ENCODE measurements at regions not wholly inside any gene's neighbourhood (a gene's known extent, or its start where the extent isn't known, plus 50 kb on each side); places are given as distances from the start of the nearest gene placed in this dataset.

- no peak for DNase-seq (ENCODE audit: low read depth in 4 of 4, low spot score in 3 of 4)
These were observed 207.0 kb upstream of the CCDC68 start for GRCh38 chr18:55166260-55166598.

GRCh38 chr18:55163550-55163949 is 204.3 kb upstream of the CCDC68 start:
- DNase-seq (ENCODE audit: low read depth in 4 of 4, low spot score in 3 of 4), result no peak

- DNase-seq (ENCODE audit: low read depth in 4 of 4, low spot score in 3 of 4), result peak in 2 of 4 donors; percentile 31 to 38
These were observed 202.7 kb upstream of the CCDC68 start for GRCh38 chr18:55161916-55162315.

GRCh38 chr18:55159027-55159426 is 199.8 kb upstream of the CCDC68 start:
- DNase-seq (ENCODE audit: low read depth in 4 of 4, low spot score in 3 of 4), result no peak

- DNase-seq (ENCODE audit: low read depth in 4 of 4, low spot score in 3 of 4), result no peak
These were observed 199.3 kb upstream of the CCDC68 start for GRCh38 chr18:55158570-55158969.

- DNase-seq (ENCODE audit: low read depth in 4 of 4, low spot score in 3 of 4), result no peak
These were observed 194.1 kb upstream of the CCDC68 start for GRCh38 chr18:55153346-55153745.

- no peak for DNase-seq (ENCODE audit: low read depth in 4 of 4, low spot score in 3 of 4)
These were observed 193.5 kb upstream of the CCDC68 start for GRCh38 chr18:55152801-55153200.

- DNase-seq (ENCODE audit: low read depth in 4 of 4, low spot score in 3 of 4), result no peak
These were observed 190.7 kb upstream of the CCDC68 start for GRCh38 chr18:55149994-55150393.

- no peak for DNase-seq (ENCODE audit: low read depth in 4 of 4, low spot score in 3 of 4)
These were observed 188.5 kb upstream of the CCDC68 start for GRCh38 chr18:55147791-55148190.

- DNase-seq (ENCODE audit: low read depth in 4 of 4, low spot score in 3 of 4), result no peak
These were observed 185.1 kb upstream of the CCDC68 start for GRCh38 chr18:55144193-55144930.

- DNase-seq (ENCODE audit: low read depth in 4 of 4, low spot score in 3 of 4), result no peak
These were observed 183.1 kb upstream of the CCDC68 start for GRCh38 chr18:55142410-55142809.

- DNase-seq (ENCODE audit: low read depth in 4 of 4, low spot score in 3 of 4), result no peak
These were observed 182.1 kb upstream of the CCDC68 start for GRCh38 chr18:55141318-55141717.

- no peak for DNase-seq (ENCODE audit: low read depth in 4 of 4, low spot score in 3 of 4)
These were observed 180.6 kb upstream of the CCDC68 start for GRCh38 chr18:55139836-55140235.

- no peak for DNase-seq (ENCODE audit: low read depth in 4 of 4, low spot score in 3 of 4)
These were observed 180.0 kb upstream of the CCDC68 start for GRCh38 chr18:55139307-55139706.

- DNase-seq (ENCODE audit: low read depth in 4 of 4, low spot score in 3 of 4), result no peak
These were observed 179.1 kb upstream of the CCDC68 start for GRCh38 chr18:55138401-55138800.

- DNase-seq (ENCODE audit: low read depth in 4 of 4, low spot score in 3 of 4), result no peak
These were observed 178.3 kb upstream of the CCDC68 start for GRCh38 chr18:55137602-55138001.

GRCh38 chr18:55136864-55137263 is 177.6 kb upstream of the CCDC68 start:
- no peak for DNase-seq (ENCODE audit: low read depth in 4 of 4, low spot score in 3 of 4)

GRCh38 chr18:55136258-55136657 is 177.0 kb upstream of the CCDC68 start:
- no peak for DNase-seq (ENCODE audit: low read depth in 4 of 4, low spot score in 3 of 4)

- no peak for DNase-seq (ENCODE audit: low read depth in 4 of 4, low spot score in 3 of 4)
These were observed 174.1 kb upstream of the CCDC68 start for GRCh38 chr18:55133378-55133777.

- no peak for DNase-seq (ENCODE audit: low read depth in 4 of 4, low spot score in 3 of 4)
These were observed 169.2 kb upstream of the CCDC68 start for GRCh38 chr18:55128437-55128836.

GRCh38 chr18:55124078-55124763 is 165.0 kb upstream of the CCDC68 start:
- no peak for DNase-seq (ENCODE audit: low read depth in 4 of 4, low spot score in 3 of 4)

GRCh38 chr18:55123361-55123760 is 164.1 kb upstream of the CCDC68 start:
- DNase-seq (ENCODE audit: low read depth in 4 of 4, low spot score in 3 of 4), result no peak
